IMR-90 (cell line): ENCODE measurements at regions not wholly inside any gene's neighbourhood (a gene's known extent, or its start where the extent isn't known, plus 50 kb on each side); places are given as distances from the start of the nearest gene placed in this dataset.

Source experiments
- ATAC-seq: fragments of 200-7000 bp; cut with Tn5 transposase; 2 replicates; pipeline ENCODE4 v1.9.1; 2020; ENCODE audit warnings: low read depth, mild to moderate bottlenecking, moderate library complexity
- BruUV-seq: library from RNA; stranded (reverse); fragments of 400-500 nt; replicated peaks from 2 replicates; lab custom pipeline; 2021; lab: Mats Ljungman, UMichigan
- CTCF ChIA-PET: fragments of 300-600 bp; formaldehyde crosslinking; extraction: SDS; loops from one replicate; lab custom pipeline; 2021; ENCODE audit warnings: antibody characterized with exemption; lab: Yijun Ruan, JAX
- POLR2A ChIA-PET: fragments of 300-600 bp; sonication (Branson Sonifier 250); formaldehyde crosslinking; loops from one replicate; lab custom pipeline; 2022; ENCODE audit warnings: antibody characterized with exemption; ENCODE audit not compliant: unreplicated experiment; lab: Charles Lee
- DNase-seq: peaks from one replicate; pipeline ENCODE4 v3.0.0; 2013
- H2AFZ ChIP-seq: replicated peaks from 2 replicates; pipeline ENCODE3; 2013; ENCODE audit warnings: low read length, mild to moderate bottlenecking; ENCODE audit not compliant: poor library complexity
- H2AK5ac ChIP-seq: 2 replicates; pipeline ENCODE4 v1.6.1; 2013; ENCODE audit warnings: low read depth, low read length, inconsistent platforms
- H2AK9ac ChIP-seq: replicated peaks from 2 replicates; pipeline ENCODE3; 2013; ENCODE audit warnings: mild to moderate bottlenecking, low read depth, low read length, moderate library complexity; ENCODE audit not compliant: poor library complexity
- H2BK120ac ChIP-seq: 2 replicates; pipeline ENCODE4 v1.6.1; 2013; ENCODE audit warnings: low read depth, low read length, inconsistent platforms
- H2BK15ac ChIP-seq: 3 replicates; pipeline ENCODE4 v1.6.1; 2013; ENCODE audit warnings: low read depth, low read length, inconsistent platforms
- H2BK20ac ChIP-seq: 2 replicates; pipeline ENCODE4 v1.6.1; 2013; ENCODE audit warnings: low read depth, mild to moderate bottlenecking, inconsistent platforms, low read length, moderate library complexity
- H2BK5ac ChIP-seq: 2 replicates; pipeline ENCODE4 v1.6.1; 2013; ENCODE audit warnings: mild to moderate bottlenecking, low read depth, low read length, inconsistent platforms; ENCODE audit not compliant: poor library complexity, severe bottlenecking
- H3K14ac ChIP-seq: replicated peaks from 2 replicates; pipeline ENCODE4 v1.6.1; 2013; ENCODE audit warnings: low read depth, low read length, inconsistent platforms
- H3K18ac ChIP-seq: 2 replicates; pipeline ENCODE4 v1.6.1; 2013; ENCODE audit warnings: low read depth, low read length, control low read depth
- H3K23ac ChIP-seq: 2 replicates; pipeline ENCODE4 v1.6.1; 2013; ENCODE audit warnings: low read depth, low read length, inconsistent platforms
- H3K27ac ChIP-seq: 2 replicates; pipeline ENCODE4 v1.5.1; 2013; ENCODE audit warnings: mild to moderate bottlenecking, control low read depth, low read length; ENCODE audit not compliant: insufficient read depth
- H3K27me3 ChIP-seq: 2 replicates; pipeline ENCODE4 v1.6.1; 2013; ENCODE audit warnings: low read length; ENCODE audit not compliant: control insufficient read depth, insufficient read depth
- H3K36me3 ChIP-seq: 2 replicates; pipeline ENCODE4 v1.6.1; 2013; ENCODE audit warnings: low read length, mixed read lengths; ENCODE audit not compliant: control insufficient read depth, insufficient read depth
- H3K4ac ChIP-seq: 2 replicates; pipeline ENCODE4 v1.6.1; 2013; ENCODE audit warnings: low read depth, low read length, inconsistent platforms
- H3K4me1 ChIP-seq: 2 replicates; pipeline ENCODE4 v1.6.1; 2013; ENCODE audit warnings: low read length, mixed read lengths; ENCODE audit not compliant: control insufficient read depth, insufficient read depth
- H3K4me2 ChIP-seq: 2 replicates; pipeline ENCODE4 v1.6.1; 2013; ENCODE audit warnings: low read depth, mild to moderate bottlenecking, control low read depth, low read length, moderate library complexity
- H3K4me3 ChIP-seq: 2 replicates; pipeline ENCODE4 v1.5.1; 2013; ENCODE audit warnings: low read depth, mild to moderate bottlenecking, control low read depth, low read length, moderate library complexity; ENCODE audit not compliant: insufficient read depth
- H3K56ac ChIP-seq: 2 replicates; pipeline ENCODE4 v1.6.1; 2013; ENCODE audit warnings: low read length, inconsistent platforms; ENCODE audit not compliant: insufficient read depth; ENCODE audit errors: extremely low read depth
- H3K79me1 ChIP-seq, 2 experiments: 2 replicates each; pipeline ENCODE4 v1.6.1; 2013; ENCODE audit warnings: low read length in 2 of 2, inconsistent platforms in 1 of 2, low read depth in 1 of 2
- H3K9ac ChIP-seq: 2 replicates; pipeline ENCODE4 v1.6.1; 2013; ENCODE audit warnings: low read depth, low read length, control low read depth
- H3K9me1 ChIP-seq: 2 replicates; pipeline ENCODE4 v1.6.1; 2013; ENCODE audit warnings: low read length, inconsistent platforms; ENCODE audit not compliant: insufficient read depth
- H3K9me3 ChIP-seq: 2 replicates; pipeline ENCODE4 v1.6.1; 2013; ENCODE audit warnings: low read length; ENCODE audit not compliant: control insufficient read depth, insufficient read depth
- H4K20me1 ChIP-seq: 2 replicates; pipeline ENCODE4 v1.6.1; 2013; ENCODE audit warnings: low read length, inconsistent platforms; ENCODE audit not compliant: insufficient read depth
- H4K5ac ChIP-seq: 2 replicates; pipeline ENCODE4 v1.6.1; 2013; ENCODE audit warnings: mild to moderate bottlenecking, low read depth, low read length, control low read depth
- H4K8ac ChIP-seq, 2 experiments: 2 replicates each; pipeline ENCODE4 v1.6.1; 2013; ENCODE audit warnings: low read depth in 2 of 2, low read length in 2 of 2, control low read depth in 1 of 2, inconsistent platforms in 1 of 2
- H4K91ac ChIP-seq: 2 replicates; pipeline ENCODE4 v1.6.1; 2013; ENCODE audit warnings: low read depth, low read length, inconsistent platforms; ENCODE audit not compliant: insufficient read depth
- BHLHE40 ChIP-seq: fragments of 150-350 bp; IDR thresholded peaks from 2 replicates; pipeline ENCODE4 v1.6.1; 2016; ENCODE audit warnings: mild to moderate bottlenecking, low read depth, low read length
- CEBPB ChIP-seq: IDR thresholded peaks from 2 replicates; pipeline ENCODE4 v1.6.1; 2012; ENCODE audit warnings: low read depth, low read length, improper control_type of control experiment
- ELK1 ChIP-seq: fragments of 150-350 bp; IDR thresholded peaks from 2 replicates; pipeline ENCODE4 v1.6.1; 2016; ENCODE audit warnings: low read depth, mild to moderate bottlenecking, low read length, moderate library complexity, borderline replicate concordance
- FOS ChIP-seq: fragments of 150-350 bp; IDR thresholded peaks from 2 replicates; pipeline ENCODE4 v1.6.1; 2016; ENCODE audit warnings: low read depth, low read length
- MAFK ChIP-seq: IDR thresholded peaks from 2 replicates; pipeline ENCODE4 v1.6.1; 2012; ENCODE audit warnings: low read depth, low read length, improper control_type of control experiment
- MAZ ChIP-seq: IDR thresholded peaks from 2 replicates; pipeline ENCODE4 v1.6.1; 2012; ENCODE audit warnings: low read depth, mild to moderate bottlenecking, low read length, improper control_type of control experiment, moderate library complexity, borderline replicate concordance
- MXI1 ChIP-seq: IDR thresholded peaks from 2 replicates; pipeline ENCODE4 v1.6.1; 2012; ENCODE audit warnings: low read depth, mild to moderate bottlenecking, low read length, moderate library complexity, borderline replicate concordance
- NFE2L2 ChIP-seq: fragments of 150-350 bp; IDR thresholded peaks from 2 replicates; pipeline ENCODE4 v1.6.1; 2016; ENCODE audit warnings: low read depth, mild to moderate bottlenecking, low read length
- RAD21 ChIP-seq: IDR thresholded peaks from 2 replicates; pipeline ENCODE4 v1.6.1; 2012; ENCODE audit warnings: low read length, improper control_type of control experiment
- RCOR1 ChIP-seq: IDR thresholded peaks from 2 replicates; pipeline ENCODE4 v1.6.1; 2012; ENCODE audit warnings: mild to moderate bottlenecking, low read length, improper control_type of control experiment; ENCODE audit not compliant: insufficient replicate concordance
- RFX5 ChIP-seq: IDR thresholded peaks from 2 replicates; pipeline ENCODE4 v1.8.0; 2012; ENCODE audit warnings: low read depth, mild to moderate bottlenecking, low read length, moderate library complexity
- SMC3 ChIP-seq: fragments of 150-350 bp; IDR thresholded peaks from 2 replicates; pipeline ENCODE4 v1.6.1; 2016; ENCODE audit warnings: low read depth, mild to moderate bottlenecking, antibody characterized with exemption, low read length, moderate library complexity
- WGBS, 2 experiments: methylation state at CpG; one replicate each; pipeline versions ENCODE4 v1.1.5 to v1.1.7; 2013; ENCODE audit warnings: missing lambda C conversion rate in 2 of 2; ENCODE audit not compliant: insufficient read length in 1 of 2; ENCODE audit errors: extremely low coverage in 2 of 2; 5-methylcytosine and 5-hydroxymethylcytosine counted together
- dilution Hi-C: fragments of 300-500 bp; cut with HindIII; formaldehyde crosslinking; loops from one replicate; pipeline ENCODE4 v1.14.3; 2018; ENCODE audit warnings: low sequenced_read_pairs; ENCODE audit not compliant: unreplicated experiment
- in situ Hi-C: fragments of 300-500 bp; cut with MboI; formaldehyde crosslinking; loops from 3 replicates; pipeline ENCODE4 v1.14.3; 2019; ENCODE audit warnings: low sequenced_read_pairs, inconsistent platforms, mixed read lengths
- intact Hi-C: fragments of 100-400 bp; cut with micrococcal nuclease; formaldehyde crosslinking; loops from 2 replicates; pipeline ENCODE4 v1.10.0; 2022
- TF ChIP-seq, protein P1 (sequence below): conservative IDR thresholded peaks from 2 replicates; pipeline ENCODE4 v1.5.1; 2012; ENCODE audit warnings: mild to moderate bottlenecking, low read depth, low read length, improper control_type of control experiment

- BruUV-seq = no TSS peak
- Histone ChIP-seq H2BK120ac (no peak overlapping the region), H3K4me2 (no peak overlapping the region), H3K14ac (no peak overlapping the region), H3K56ac (no peak overlapping the region), H3K23ac (no peak overlapping the region), H2AK9ac (no peak overlapping the region), H2AK5ac (no peak overlapping the region), H4K8ac (no peak overlapping the region), H3K4me3 (no peak overlapping the region), H3K36me3 (no peaks in the 10 kb centered on the region), H4K91ac (no peak overlapping the region), H3K18ac (no peak overlapping the region), H3K4me1 (no peaks in the 10 kb centered on the region), H2AFZ (no peak overlapping the region), H3K79me1 (no peaks in the 10 kb centered on the region), H3K27me3 (no peaks in the 10 kb centered on the region), H3K9me3 (peaks cover 8% of the 10 kb centered on the region; the same call in 1 of the 2 replicates), H3K4ac (no peak overlapping the region), H4K5ac (no peak overlapping the region), H3K9me1 (no peaks in the 10 kb centered on the region), H4K20me1 (no peaks in the 10 kb centered on the region), H3K9ac (no peak overlapping the region), H2BK5ac (no peak overlapping the region), H2BK15ac (no peak overlapping the region), H3K27ac (no peak overlapping the region), H2BK20ac (no peak overlapping the region)
- ATAC-seq (no peak), DNase-seq (no peak)
- CTCF ChIA-PET = no interaction called here
- in situ Hi-C loops = no loop called here
- intact Hi-C loops = no loop called here
- POLR2A ChIA-PET = no interaction called here
- TF ChIP-seq NFE2L2 = no peak
- no peak for TF ChIP-seq SMC3
- no peak for TF ChIP-seq CEBPB
- no peak for TF ChIP-seq RFX5
- TF ChIP-seq, protein P1, sequence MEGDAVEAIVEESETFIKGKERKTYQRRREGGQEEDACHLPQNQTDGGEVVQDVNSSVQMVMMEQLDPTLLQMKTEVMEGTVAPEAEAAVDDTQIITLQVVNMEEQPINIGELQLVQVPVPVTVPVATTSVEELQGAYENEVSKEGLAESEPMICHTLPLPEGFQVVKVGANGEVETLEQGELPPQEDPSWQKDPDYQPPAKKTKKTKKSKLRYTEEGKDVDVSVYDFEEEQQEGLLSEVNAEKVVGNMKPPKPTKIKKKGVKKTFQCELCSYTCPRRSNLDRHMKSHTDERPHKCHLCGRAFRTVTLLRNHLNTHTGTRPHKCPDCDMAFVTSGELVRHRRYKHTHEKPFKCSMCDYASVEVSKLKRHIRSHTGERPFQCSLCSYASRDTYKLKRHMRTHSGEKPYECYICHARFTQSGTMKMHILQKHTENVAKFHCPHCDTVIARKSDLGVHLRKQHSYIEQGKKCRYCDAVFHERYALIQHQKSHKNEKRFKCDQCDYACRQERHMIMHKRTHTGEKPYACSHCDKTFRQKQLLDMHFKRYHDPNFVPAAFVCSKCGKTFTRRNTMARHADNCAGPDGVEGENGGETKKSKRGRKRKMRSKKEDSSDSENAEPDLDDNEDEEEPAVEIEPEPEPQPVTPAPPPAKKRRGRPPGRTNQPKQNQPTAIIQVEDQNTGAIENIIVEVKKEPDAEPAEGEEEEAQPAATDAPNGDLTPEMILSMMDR = no peak
- TF ChIP-seq MAZ = no peak
- no peak for TF ChIP-seq BHLHE40
- TF ChIP-seq ELK1 = no peak
- TF ChIP-seq RCOR1 = no peak
- no peak for TF ChIP-seq MAFK
- no peak for TF ChIP-seq FOS
- TF ChIP-seq MXI1 = no peak
- no peak for TF ChIP-seq RAD21
- WGBS, 2 experiments = no CpG with 5 or more reads among the region's 2 CpGs
- dilution Hi-C loops = no loop called here
Observed at GRCh38 chr3:34727700-34728099, 911.6 kb upstream of the ARPP21 start.
